ENCODE measurements at regions not wholly inside any gene's neighbourhood (a gene's known extent, or its start where the extent isn't known, plus 50 kb on each side); places are given as distances from the start of the nearest gene placed in this dataset.

- Histone ChIP-seq H3K79me2 (ENCODE audit: control insufficient read depth, insufficient read depth, low read length) (no peaks in the 10 kb centered on the region), H2AFZ (ENCODE audit: insufficient read depth, low read depth, low read length, poor library complexity, severe bottlenecking) (no peak overlapping the region), H3K9ac (ENCODE audit: low read length) (no peak overlapping the region), H3K9me3 (ENCODE audit: control extremely low read depth in 1 of 3, control insufficient read depth in 2 of 3, insufficient read depth in 1 of 3, low read length in 2 of 3) (no peaks in the 10 kb centered on the region), H4K20me1 (ENCODE audit: control insufficient read depth, insufficient read depth, low read length, poor library complexity, severe bottlenecking) (no peaks in the 10 kb centered on the region), H3K36me3 (replicated peaks in 1 of 2; ENCODE audit: control extremely low read depth in 1 of 2, control insufficient read depth in 1 of 2, extremely low read depth in 1 of 2, insufficient read depth in 2 of 2, low read length in 1 of 2) (no peaks in the 10 kb centered on the region), H3K4me3 (ENCODE audit: control extremely low read depth in 1 of 5, extremely low read depth in 1 of 5, insufficient read depth in 1 of 5, low read depth in 2 of 5, low read length in 4 of 5) (no peak overlapping the region), H3K4me1 (ENCODE audit: control insufficient read depth in 2 of 2, insufficient read depth in 2 of 2, low read length in 2 of 2) (no peaks in the 10 kb centered on the region), H3K27me3 (replicated peaks in 1 of 4; ENCODE audit: control extremely low read depth in 1 of 4, control insufficient read depth in 3 of 4, insufficient read depth in 4 of 4, low read length in 3 of 4) (no peaks in the 10 kb centered on the region), H3K27ac (ENCODE audit: low read length in 2 of 2) (no peak overlapping the region), H3K4me2 (replicated peaks; ENCODE audit: low read depth, low read length, poor library complexity, severe bottlenecking) (no peak overlapping the region)
- CTCF ChIA-PET: no interaction called here
- intact Hi-C loops (cut with micrococcal nuclease): no loop called here
- DNase-seq (no peak), ATAC-seq (ENCODE audit: low read depth) (no peak)
- POLR2A ChIA-PET: no interaction called here
- Mint-ChIP-seq H3K4me1 (no peaks in the 10 kb centered on the region), H3K9me3 (ENCODE audit: insufficient read depth) (no peaks in the 10 kb centered on the region), H3K4me3 (no peak overlapping the region), H3K27me3 (no peaks in the 10 kb centered on the region), H3K27ac (no peak overlapping the region)
- TF ChIP-seq EZH2 (IDR thresholded peaks at IDR 0.05; ENCODE audit: borderline replicate concordance, insufficient read depth, low read depth, low read length, poor library complexity, severe bottlenecking): no peak
- TF ChIP-seq CTCF (IDR thresholded peaks at IDR 0.05): no peak
Observed at GRCh38 chrX:7316280-7316679, 168.3 kb upstream of the PUDP start.

- H3K4me1 Mint-ChIP-seq: no peaks in the 10 kb centered on the region
- Histone ChIP-seq H4K20me1 (ENCODE audit: control insufficient read depth, insufficient read depth, low read length, poor library complexity, severe bottlenecking) (no peaks in the 10 kb centered on the region), H3K4me3 (ENCODE audit: control extremely low read depth in 1 of 5, extremely low read depth in 1 of 5, insufficient read depth in 1 of 5, low read depth in 2 of 5, low read length in 4 of 5) (no peak overlapping the region), H3K36me3 (replicated peaks in 1 of 2; ENCODE audit: control extremely low read depth in 1 of 2, control insufficient read depth in 1 of 2, extremely low read depth in 1 of 2, insufficient read depth in 2 of 2, low read length in 1 of 2) (no peaks in the 10 kb centered on the region), H3K9ac (ENCODE audit: low read length) (no peak overlapping the region), H3K9me3 (ENCODE audit: control extremely low read depth in 1 of 3, control insufficient read depth in 2 of 3, insufficient read depth in 1 of 3, low read length in 2 of 3) (no peaks in the 10 kb centered on the region), H3K79me2 (ENCODE audit: control insufficient read depth, insufficient read depth, low read length) (no peaks in the 10 kb centered on the region), H3K27me3 (replicated peaks in 1 of 4; ENCODE audit: control extremely low read depth in 1 of 4, control insufficient read depth in 3 of 4, insufficient read depth in 4 of 4, low read length in 3 of 4) (no peaks in the 10 kb centered on the region), H2AFZ (ENCODE audit: insufficient read depth, low read depth, low read length, poor library complexity, severe bottlenecking) (no peak overlapping the region), H3K4me2 (replicated peaks; ENCODE audit: low read depth, low read length, poor library complexity, severe bottlenecking) (no peak overlapping the region), H3K4me1 (ENCODE audit: control insufficient read depth in 2 of 2, insufficient read depth in 2 of 2, low read length in 2 of 2) (no peaks in the 10 kb centered on the region), H3K27ac (ENCODE audit: low read length in 2 of 2) (no peak overlapping the region)
- no peak overlapping the region for H3K27ac Mint-ChIP-seq
- intact Hi-C loops (cut with micrococcal nuclease): no loop called here
- H3K4me3 Mint-ChIP-seq: no peak overlapping the region
- TF ChIP-seq EZH2 (IDR thresholded peaks at IDR 0.05; ENCODE audit: borderline replicate concordance, insufficient read depth, low read depth, low read length, poor library complexity, severe bottlenecking) (no peak), CTCF (IDR thresholded peaks at IDR 0.05) (no peak)
- ATAC-seq (ENCODE audit: low read depth) (no peak), DNase-seq (no peak)
- CTCF ChIA-PET: no interaction called here
- POLR2A ChIA-PET: no interaction called here
- no peaks in the 10 kb centered on the region for H3K9me3 Mint-ChIP-seq (ENCODE audit: insufficient read depth)
- WGBS (ENCODE audit: insufficient coverage): 100% methylated on average over 3 of the region's 4 CpGs
- no peaks in the 10 kb centered on the region for H3K27me3 Mint-ChIP-seq
Observed at GRCh38 chrX:7314425-7314824, 166.5 kb upstream of the PUDP start.

Data from B cell (primary cell).